Nephron (organoid): ENCODE measurements at regions not wholly inside any gene's neighbourhood (a gene's known extent, or its start where the extent isn't known, plus 50 kb on each side); places are given as distances from the start of the nearest gene placed in this dataset.

ENCODE experiments used
- H3K27ac Mint-ChIP-seq, 3 experiments: 2 replicates each; pipeline ENCODE4 v1.8.0; 2020; ENCODE audit warnings: mixed read lengths in 3 of 3, mild to moderate bottlenecking in 2 of 3, moderate library complexity in 1 of 3
- H3K27me3 Mint-ChIP-seq: 2 replicates; pipeline ENCODE4 v1.8.0; 2021; ENCODE audit warnings: low read depth, mild to moderate bottlenecking, moderate library complexity, mixed read lengths
- H3K36me3 Mint-ChIP-seq: 2 replicates; pipeline ENCODE4 v1.8.0; 2020; ENCODE audit warnings: low read depth, mixed read lengths
- H3K4me1 Mint-ChIP-seq: 2 replicates; pipeline ENCODE4 v1.8.0; 2020; ENCODE audit warnings: mixed read lengths
- H3K4me3 Mint-ChIP-seq, 3 experiments: 2 replicates each; pipeline ENCODE4 v1.8.0; 2020; ENCODE audit warnings: mild to moderate bottlenecking in 3 of 3, mixed read lengths in 3 of 3, moderate library complexity in 2 of 3
- H3K9me3 Mint-ChIP-seq: 2 replicates; pipeline ENCODE4 v1.8.0; 2020; ENCODE audit warnings: mixed read lengths
- CTCF ChIP-seq, 3 experiments: fragments of 200-600 bp; sonication (generic); IDR thresholded peaks; one replicate each; pipeline ENCODE4 v1.5.0; 2021; ENCODE audit warnings: antibody characterized with exemption in 3 of 3; ENCODE audit not compliant: unreplicated experiment in 3 of 3

- Mint-ChIP-seq H3K4me1 (no peaks in the 10 kb centered on the region), H3K36me3 (no peaks in the 10 kb centered on the region), H3K27me3 (no peaks in the 10 kb centered on the region), H3K9me3 (no peaks in the 10 kb centered on the region), H3K27ac (no peak overlapping the region), H3K4me3 (no peak overlapping the region)
- TF ChIP-seq CTCF (IDR thresholded peaks at IDR 0.05; ENCODE audit: unreplicated experiment in 3 of 3) = no peak
Measured at GRCh38 chr2:142756430-142756829, 121.0 kb upstream of the KYNU start.

GRCh38 chr2:142755191-142755590 lies 122.3 kb upstream of the KYNU start:
- TF ChIP-seq CTCF (IDR thresholded peaks at IDR 0.05; ENCODE audit: unreplicated experiment in 3 of 3) = no peak
- Mint-ChIP-seq H3K9me3 (no peaks in the 10 kb centered on the region), H3K4me1 (no peaks in the 10 kb centered on the region), H3K27me3 (no peaks in the 10 kb centered on the region), H3K27ac (no peak overlapping the region), H3K4me3 (no peak overlapping the region), H3K36me3 (no peaks in the 10 kb centered on the region)

GRCh38 chr2:142754182-142754581 lies 123.3 kb upstream of the KYNU start:
- TF ChIP-seq CTCF (IDR thresholded peaks at IDR 0.05; ENCODE audit: unreplicated experiment in 3 of 3) = no peak
- no peak overlapping the region for H3K27ac Mint-ChIP-seq

GRCh38 chr2:142750858-142751257 lies 126.6 kb upstream of the KYNU start:
- Mint-ChIP-seq H3K36me3 (no peaks in the 10 kb centered on the region), H3K4me1 (no peaks in the 10 kb centered on the region), H3K4me3 (no peak overlapping the region), H3K27ac (peak overlapping the region; percentile 18 to 75 (median 70)), H3K9me3 (no peaks in the 10 kb centered on the region), H3K27me3 (no peaks in the 10 kb centered on the region)
- no peak for TF ChIP-seq CTCF (IDR thresholded peaks at IDR 0.05; ENCODE audit: unreplicated experiment in 3 of 3)

More at GRCh38 chr2:142754182-142754581, 123.3 kb upstream of the KYNU start:
- H3K36me3 Mint-ChIP-seq = no peaks in the 10 kb centered on the region
- H3K4me1 Mint-ChIP-seq = no peaks in the 10 kb centered on the region
- H3K27me3 Mint-ChIP-seq = no peaks in the 10 kb centered on the region
- no peak overlapping the region for H3K4me3 Mint-ChIP-seq
- no peaks in the 10 kb centered on the region for H3K9me3 Mint-ChIP-seq

- Mint-ChIP-seq H3K27me3 (no peaks in the 10 kb centered on the region), H3K4me3 (no peak overlapping the region), H3K27ac (no peak overlapping the region), H3K4me1 (no peaks in the 10 kb centered on the region), H3K36me3 (no peaks in the 10 kb centered on the region), H3K9me3 (no peaks in the 10 kb centered on the region)
- no peak for TF ChIP-seq CTCF (IDR thresholded peaks at IDR 0.05; ENCODE audit: unreplicated experiment in 3 of 3)
Measured at GRCh38 chr2:142748559-142749099, 128.8 kb upstream of the KYNU start.

- no peaks in the 10 kb centered on the region for H3K4me1 Mint-ChIP-seq
- no peak for TF ChIP-seq CTCF (IDR thresholded peaks at IDR 0.05; ENCODE audit: unreplicated experiment in 3 of 3)
- no peaks in the 10 kb centered on the region for H3K36me3 Mint-ChIP-seq
- no peaks in the 10 kb centered on the region for H3K27me3 Mint-ChIP-seq
- H3K4me3 Mint-ChIP-seq = no peak overlapping the region
- no peak overlapping the region for H3K27ac Mint-ChIP-seq
- H3K9me3 Mint-ChIP-seq = peaks cover 6% of the 10 kb centered on the region
Measured at GRCh38 chr2:142745691-142746090, 131.8 kb upstream of the KYNU start.
